ENCODE measurements at regions not wholly inside any gene's neighbourhood (a gene's known extent, or its start where the extent isn't known, plus 50 kb on each side); places are given as distances from the start of the nearest gene placed in this dataset.

DNA sequence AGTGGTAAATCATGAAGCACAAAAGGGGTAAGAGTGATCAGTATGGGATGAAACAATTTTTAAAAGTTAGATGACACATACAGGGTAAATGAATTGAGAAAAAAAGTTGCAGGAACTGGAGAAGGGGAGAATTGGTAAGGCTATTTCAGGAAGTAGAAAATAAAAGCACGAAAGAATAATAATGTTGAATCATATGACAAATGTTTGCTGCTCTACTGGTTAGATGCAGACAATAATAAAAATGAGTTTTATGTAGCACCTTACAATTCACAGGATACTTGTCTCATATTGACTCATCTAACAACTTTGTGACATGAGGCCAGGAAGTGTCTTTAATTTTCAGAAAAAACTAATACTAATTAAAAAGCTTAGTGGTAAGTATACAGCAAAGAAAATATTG is 566.5 kb upstream of the MARCKS start:
- Histone ChIP-seq H3K4me3 (ENCODE audit: low read depth in 1 of 3, low read length in 3 of 3) (no peak overlapping the region), H3K27me3 (ENCODE audit: control insufficient read depth in 4 of 4, insufficient read depth in 4 of 4, low read length in 3 of 4) (no peaks in the 10 kb centered on the region), H3K9ac (ENCODE audit: low read depth in 1 of 2, low read length in 2 of 2) (no peak overlapping the region), H3K9me3 (ENCODE audit: control insufficient read depth in 4 of 4, low read length in 3 of 4) (peaks cover 0 to 3% (median 0%) of the 10 kb centered on the region in 4 donors), H3K4me1 (ENCODE audit: control insufficient read depth in 4 of 4, insufficient read depth in 4 of 4, low read length in 3 of 4) (no peaks in the 10 kb centered on the region), H3K36me3 (ENCODE audit: control insufficient read depth in 4 of 4, insufficient read depth in 3 of 4, low read depth in 1 of 4, low read length in 3 of 4) (no peaks in the 10 kb centered on the region), H3K27ac (ENCODE audit: low read depth in 1 of 2, low read length in 2 of 2) (no peak overlapping the region)
- TF ChIP-seq, protein P1, sequence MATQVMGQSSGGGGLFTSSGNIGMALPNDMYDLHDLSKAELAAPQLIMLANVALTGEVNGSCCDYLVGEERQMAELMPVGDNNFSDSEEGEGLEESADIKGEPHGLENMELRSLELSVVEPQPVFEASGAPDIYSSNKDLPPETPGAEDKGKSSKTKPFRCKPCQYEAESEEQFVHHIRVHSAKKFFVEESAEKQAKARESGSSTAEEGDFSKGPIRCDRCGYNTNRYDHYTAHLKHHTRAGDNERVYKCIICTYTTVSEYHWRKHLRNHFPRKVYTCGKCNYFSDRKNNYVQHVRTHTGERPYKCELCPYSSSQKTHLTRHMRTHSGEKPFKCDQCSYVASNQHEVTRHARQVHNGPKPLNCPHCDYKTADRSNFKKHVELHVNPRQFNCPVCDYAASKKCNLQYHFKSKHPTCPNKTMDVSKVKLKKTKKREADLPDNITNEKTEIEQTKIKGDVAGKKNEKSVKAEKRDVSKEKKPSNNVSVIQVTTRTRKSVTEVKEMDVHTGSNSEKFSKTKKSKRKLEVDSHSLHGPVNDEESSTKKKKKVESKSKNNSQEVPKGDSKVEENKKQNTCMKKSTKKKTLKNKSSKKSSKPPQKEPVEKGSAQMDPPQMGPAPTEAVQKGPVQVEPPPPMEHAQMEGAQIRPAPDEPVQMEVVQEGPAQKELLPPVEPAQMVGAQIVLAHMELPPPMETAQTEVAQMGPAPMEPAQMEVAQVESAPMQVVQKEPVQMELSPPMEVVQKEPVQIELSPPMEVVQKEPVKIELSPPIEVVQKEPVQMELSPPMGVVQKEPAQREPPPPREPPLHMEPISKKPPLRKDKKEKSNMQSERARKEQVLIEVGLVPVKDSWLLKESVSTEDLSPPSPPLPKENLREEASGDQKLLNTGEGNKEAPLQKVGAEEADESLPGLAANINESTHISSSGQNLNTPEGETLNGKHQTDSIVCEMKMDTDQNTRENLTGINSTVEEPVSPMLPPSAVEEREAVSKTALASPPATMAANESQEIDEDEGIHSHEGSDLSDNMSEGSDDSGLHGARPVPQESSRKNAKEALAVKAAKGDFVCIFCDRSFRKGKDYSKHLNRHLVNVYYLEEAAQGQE (IDR thresholded peaks at IDR 0.05): no peak
- TF ChIP-seq JUND (IDR thresholded peaks at IDR 0.05) (no peak), EGR1 (IDR thresholded peaks at IDR 0.05; ENCODE audit: low read depth in 2 of 2) (no peak), RAD21 (IDR thresholded peaks at IDR 0.05) (no peak), TAF1 (conservative IDR thresholded peaks at IDR 0.05) (no peak), GABPA (IDR thresholded peaks at IDR 0.05 in 1 of 2, conservative IDR thresholded peaks at IDR 0.05 in 1 of 2) (no peak), HNF4A (conservative IDR thresholded peaks at IDR 0.05) (no peak), RXRA (IDR thresholded peaks at IDR 0.05) (no peak), SP1 (IDR thresholded peaks at IDR 0.05) (no peak), FOXA1 (IDR thresholded peaks at IDR 0.05) (no peak), NR2F2 (IDR thresholded peaks at IDR 0.05) (no peak), FOXA2 (IDR thresholded peaks at IDR 0.05) (no peak), YY1 (IDR thresholded peaks at IDR 0.05) (no peak), HNF4G (IDR thresholded peaks at IDR 0.05) (no peak)
- TF ChIP-seq, protein P2, sequence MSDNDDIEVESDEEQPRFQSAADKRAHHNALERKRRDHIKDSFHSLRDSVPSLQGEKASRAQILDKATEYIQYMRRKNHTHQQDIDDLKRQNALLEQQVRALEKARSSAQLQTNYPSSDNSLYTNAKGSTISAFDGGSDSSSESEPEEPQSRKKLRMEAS (IDR thresholded peaks at IDR 0.05): no peak
- TF ChIP-seq, protein P3, sequence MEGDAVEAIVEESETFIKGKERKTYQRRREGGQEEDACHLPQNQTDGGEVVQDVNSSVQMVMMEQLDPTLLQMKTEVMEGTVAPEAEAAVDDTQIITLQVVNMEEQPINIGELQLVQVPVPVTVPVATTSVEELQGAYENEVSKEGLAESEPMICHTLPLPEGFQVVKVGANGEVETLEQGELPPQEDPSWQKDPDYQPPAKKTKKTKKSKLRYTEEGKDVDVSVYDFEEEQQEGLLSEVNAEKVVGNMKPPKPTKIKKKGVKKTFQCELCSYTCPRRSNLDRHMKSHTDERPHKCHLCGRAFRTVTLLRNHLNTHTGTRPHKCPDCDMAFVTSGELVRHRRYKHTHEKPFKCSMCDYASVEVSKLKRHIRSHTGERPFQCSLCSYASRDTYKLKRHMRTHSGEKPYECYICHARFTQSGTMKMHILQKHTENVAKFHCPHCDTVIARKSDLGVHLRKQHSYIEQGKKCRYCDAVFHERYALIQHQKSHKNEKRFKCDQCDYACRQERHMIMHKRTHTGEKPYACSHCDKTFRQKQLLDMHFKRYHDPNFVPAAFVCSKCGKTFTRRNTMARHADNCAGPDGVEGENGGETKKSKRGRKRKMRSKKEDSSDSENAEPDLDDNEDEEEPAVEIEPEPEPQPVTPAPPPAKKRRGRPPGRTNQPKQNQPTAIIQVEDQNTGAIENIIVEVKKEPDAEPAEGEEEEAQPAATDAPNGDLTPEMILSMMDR (IDR thresholded peaks at IDR 0.05; ENCODE audit: low read depth, low read length, missing input control): no peak
- TF ChIP-seq, protein P4, sequence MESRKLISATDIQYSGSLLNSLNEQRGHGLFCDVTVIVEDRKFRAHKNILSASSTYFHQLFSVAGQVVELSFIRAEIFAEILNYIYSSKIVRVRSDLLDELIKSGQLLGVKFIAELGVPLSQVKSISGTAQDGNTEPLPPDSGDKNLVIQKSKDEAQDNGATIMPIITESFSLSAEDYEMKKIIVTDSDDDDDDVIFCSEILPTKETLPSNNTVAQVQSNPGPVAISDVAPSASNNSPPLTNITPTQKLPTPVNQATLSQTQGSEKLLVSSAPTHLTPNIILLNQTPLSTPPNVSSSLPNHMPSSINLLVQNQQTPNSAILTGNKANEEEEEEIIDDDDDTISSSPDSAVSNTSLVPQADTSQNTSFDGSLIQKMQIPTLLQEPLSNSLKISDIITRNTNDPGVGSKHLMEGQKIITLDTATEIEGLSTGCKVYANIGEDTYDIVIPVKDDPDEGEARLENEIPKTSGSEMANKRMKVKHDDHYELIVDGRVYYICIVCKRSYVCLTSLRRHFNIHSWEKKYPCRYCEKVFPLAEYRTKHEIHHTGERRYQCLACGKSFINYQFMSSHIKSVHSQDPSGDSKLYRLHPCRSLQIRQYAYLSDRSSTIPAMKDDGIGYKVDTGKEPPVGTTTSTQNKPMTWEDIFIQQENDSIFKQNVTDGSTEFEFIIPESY (IDR thresholded peaks at IDR 0.05): no peak
- TF ChIP-seq, protein P5, sequence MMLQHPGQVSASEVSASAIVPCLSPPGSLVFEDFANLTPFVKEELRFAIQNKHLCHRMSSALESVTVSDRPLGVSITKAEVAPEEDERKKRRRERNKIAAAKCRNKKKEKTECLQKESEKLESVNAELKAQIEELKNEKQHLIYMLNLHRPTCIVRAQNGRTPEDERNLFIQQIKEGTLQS (IDR thresholded peaks at IDR 0.05): no peak
- WGBS: 84% methylated on average over 1 of the region's 1 CpG
- DNase-seq (ENCODE audit: low spot score): no peak
